HepG2 (cell line): ENCODE measurements at regions not wholly inside any gene's neighbourhood (a gene's known extent, or its start where the extent isn't known, plus 50 kb on each side); places are given as distances from the start of the nearest gene placed in this dataset.

Experiments used
- BCL6 ChIP-seq: IDR thresholded peaks from 2 replicates; pipeline ENCODE4 v1.6.1; 2016; ENCODE audit warnings: missing genetic modification reagents, missing compliant biosample characterization
- CREB1 ChIP-seq, 2 experiments: fragments of 450-650 bp in 1 of 2; IDR thresholded peaks; 2 replicates each; pipeline ENCODE4 v1.6.1; 2016 to 2017; ENCODE audit warnings: control low read depth in 1 of 2, mild to moderate bottlenecking in 1 of 2, missing compliant biosample characterization in 1 of 2, missing genetic modification characterization in 1 of 2
- FOXA1 ChIP-seq, 2 experiments: fragments of 450-650 bp in 1 of 2; sonication (generic) in 1 of 2; formaldehyde crosslinking in 1 of 2; IDR thresholded peaks; 2 replicates each; pipeline versions ENCODE4 v1.4.0 to v1.6.1; 2016 to 2020; ENCODE audit warnings: missing genetic modification reagents in 1 of 2
- GATAD2A ChIP-seq: IDR thresholded peaks from 2 replicates; pipeline ENCODE4 v1.6.1; 2016
- HDAC2 ChIP-seq: sonication (generic); formaldehyde crosslinking; IDR thresholded peaks from 2 replicates; pipeline ENCODE4 v1.4.0; 2020; ENCODE audit warnings: missing genetic modification reagents
- PAX8 ChIP-seq: sonication (generic); formaldehyde crosslinking; IDR thresholded peaks from 2 replicates; pipeline ENCODE4 v1.8.0; 2022; ENCODE audit warnings: mild to moderate bottlenecking, missing genetic modification reagents, borderline replicate concordance
- SMAD1 ChIP-seq: sonication (generic); formaldehyde crosslinking; IDR thresholded peaks from 2 replicates; pipeline ENCODE4 v1.4.0; 2020; ENCODE audit warnings: missing genetic modification reagents, low read depth, mild to moderate bottlenecking, borderline replicate concordance
- ZNF292 ChIP-seq: sonication (generic); formaldehyde crosslinking; IDR thresholded peaks from 2 replicates; pipeline ENCODE4 v1.8.1; 2022; ENCODE audit warnings: mild to moderate bottlenecking, low read depth, missing genetic modification reagents, borderline replicate concordance
- ZNF780A ChIP-seq: sonication (generic); formaldehyde crosslinking; IDR thresholded peaks from 2 replicates; pipeline ENCODE4 v1.8.0; 2022; ENCODE audit warnings: mild to moderate bottlenecking, missing genetic modification reagents, moderate library complexity
- ZNF792 ChIP-seq: IDR thresholded peaks from 2 replicates; pipeline ENCODE4 v1.6.1; 2016
- TF ChIP-seq, protein P1 (sequence below): sonication (generic); formaldehyde crosslinking; conservative IDR thresholded peaks from 2 replicates; pipeline ENCODE4 v1.4.0; 2020; ENCODE audit warnings: mild to moderate bottlenecking, missing genetic modification reagents, moderate library complexity
- TF ChIP-seq, protein P2 (sequence below): sonication (generic); formaldehyde crosslinking; IDR thresholded peaks from 2 replicates; pipeline ENCODE4 v1.8.1; 2023; ENCODE audit warnings: missing genetic modification reagents, inconsistent platforms, borderline replicate concordance
- TF ChIP-seq, protein P3 (sequence below): sonication (generic); formaldehyde crosslinking; IDR thresholded peaks from 2 replicates; pipeline ENCODE4 v1.4.0; 2020; ENCODE audit warnings: missing genetic modification reagents, borderline replicate concordance
- TF ChIP-seq, protein P4 (sequence below): sonication (generic); formaldehyde crosslinking; IDR thresholded peaks from 2 replicates; pipeline ENCODE4 v1.4.0; 2020; ENCODE audit warnings: mild to moderate bottlenecking, missing genetic modification reagents
- TF ChIP-seq, protein P5 (sequence below): sonication (generic); formaldehyde crosslinking; IDR thresholded peaks from 2 replicates; pipeline ENCODE4 v1.8.0; 2022; ENCODE audit warnings: mild to moderate bottlenecking, missing genetic modification reagents, borderline replicate concordance
- TF ChIP-seq, protein P6 (sequence below): sonication (generic); formaldehyde crosslinking; IDR thresholded peaks from 2 replicates; pipeline ENCODE4 v1.4.0; 2020; ENCODE audit warnings: missing genetic modification reagents

DNA sequence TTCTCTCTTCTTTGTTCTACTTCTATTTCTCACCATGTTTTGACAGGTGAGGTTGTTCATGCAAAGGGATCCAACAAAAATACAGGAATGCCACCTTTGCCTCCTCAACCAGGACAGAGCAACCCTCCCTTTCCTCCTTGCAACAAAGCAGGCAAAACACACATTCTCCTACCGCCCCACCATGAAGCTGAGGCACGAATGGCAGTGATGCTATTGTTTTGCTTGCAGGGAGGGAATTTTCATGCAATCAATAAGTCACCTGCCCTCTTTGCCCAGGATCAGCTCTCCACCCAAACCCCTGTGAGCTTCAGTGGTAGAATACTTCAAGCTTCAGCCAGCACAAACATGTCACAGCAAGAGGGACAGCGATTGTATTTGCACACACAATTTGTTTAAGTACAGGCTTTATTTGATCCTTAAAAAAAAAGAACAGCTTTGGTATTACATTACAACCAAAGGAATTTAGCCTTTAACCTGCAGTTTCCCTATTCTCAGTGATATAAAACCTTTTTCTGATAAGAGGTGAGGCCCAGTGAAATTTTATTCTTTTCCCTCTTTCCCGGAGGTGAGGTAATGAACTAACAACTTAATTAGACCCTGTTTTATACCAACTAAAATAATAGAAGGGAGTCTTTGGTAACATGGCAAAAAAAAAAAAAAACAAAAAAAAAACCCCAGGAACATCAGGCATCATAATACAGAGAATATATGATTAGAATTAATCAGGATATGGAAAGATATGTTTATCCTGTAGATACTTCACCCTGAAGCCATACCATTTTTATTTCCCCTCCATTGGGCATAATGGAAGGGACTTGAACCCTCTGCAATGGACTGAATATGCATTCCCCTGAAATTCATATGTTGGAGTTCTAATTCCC, 87.0 kb upstream of the EEA1 start (continued):
- TF ChIP-seq, protein P1, sequence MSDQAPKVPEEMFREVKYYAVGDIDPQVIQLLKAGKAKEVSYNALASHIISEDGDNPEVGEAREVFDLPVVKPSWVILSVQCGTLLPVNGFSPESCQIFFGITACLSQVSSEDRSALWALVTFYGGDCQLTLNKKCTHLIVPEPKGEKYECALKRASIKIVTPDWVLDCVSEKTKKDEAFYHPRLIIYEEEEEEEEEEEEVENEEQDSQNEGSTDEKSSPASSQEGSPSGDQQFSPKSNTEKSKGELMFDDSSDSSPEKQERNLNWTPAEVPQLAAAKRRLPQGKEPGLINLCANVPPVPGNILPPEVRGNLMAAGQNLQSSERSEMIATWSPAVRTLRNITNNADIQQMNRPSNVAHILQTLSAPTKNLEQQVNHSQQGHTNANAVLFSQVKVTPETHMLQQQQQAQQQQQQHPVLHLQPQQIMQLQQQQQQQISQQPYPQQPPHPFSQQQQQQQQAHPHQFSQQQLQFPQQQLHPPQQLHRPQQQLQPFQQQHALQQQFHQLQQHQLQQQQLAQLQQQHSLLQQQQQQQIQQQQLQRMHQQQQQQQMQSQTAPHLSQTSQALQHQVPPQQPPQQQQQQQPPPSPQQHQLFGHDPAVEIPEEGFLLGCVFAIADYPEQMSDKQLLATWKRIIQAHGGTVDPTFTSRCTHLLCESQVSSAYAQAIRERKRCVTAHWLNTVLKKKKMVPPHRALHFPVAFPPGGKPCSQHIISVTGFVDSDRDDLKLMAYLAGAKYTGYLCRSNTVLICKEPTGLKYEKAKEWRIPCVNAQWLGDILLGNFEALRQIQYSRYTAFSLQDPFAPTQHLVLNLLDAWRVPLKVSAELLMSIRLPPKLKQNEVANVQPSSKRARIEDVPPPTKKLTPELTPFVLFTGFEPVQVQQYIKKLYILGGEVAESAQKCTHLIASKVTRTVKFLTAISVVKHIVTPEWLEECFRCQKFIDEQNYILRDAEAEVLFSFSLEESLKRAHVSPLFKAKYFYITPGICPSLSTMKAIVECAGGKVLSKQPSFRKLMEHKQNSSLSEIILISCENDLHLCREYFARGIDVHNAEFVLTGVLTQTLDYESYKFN (CRISPR knock-in tag), result peak; percentile 87
- TF ChIP-seq, protein P2, sequence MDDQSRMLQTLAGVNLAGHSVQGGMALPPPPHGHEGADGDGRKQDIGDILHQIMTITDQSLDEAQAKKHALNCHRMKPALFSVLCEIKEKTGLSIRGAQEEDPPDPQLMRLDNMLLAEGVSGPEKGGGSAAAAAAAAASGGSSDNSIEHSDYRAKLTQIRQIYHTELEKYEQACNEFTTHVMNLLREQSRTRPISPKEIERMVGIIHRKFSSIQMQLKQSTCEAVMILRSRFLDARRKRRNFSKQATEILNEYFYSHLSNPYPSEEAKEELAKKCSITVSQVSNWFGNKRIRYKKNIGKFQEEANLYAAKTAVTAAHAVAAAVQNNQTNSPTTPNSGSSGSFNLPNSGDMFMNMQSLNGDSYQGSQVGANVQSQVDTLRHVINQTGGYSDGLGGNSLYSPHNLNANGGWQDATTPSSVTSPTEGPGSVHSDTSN, result no peak
- TF ChIP-seq, protein P3, sequence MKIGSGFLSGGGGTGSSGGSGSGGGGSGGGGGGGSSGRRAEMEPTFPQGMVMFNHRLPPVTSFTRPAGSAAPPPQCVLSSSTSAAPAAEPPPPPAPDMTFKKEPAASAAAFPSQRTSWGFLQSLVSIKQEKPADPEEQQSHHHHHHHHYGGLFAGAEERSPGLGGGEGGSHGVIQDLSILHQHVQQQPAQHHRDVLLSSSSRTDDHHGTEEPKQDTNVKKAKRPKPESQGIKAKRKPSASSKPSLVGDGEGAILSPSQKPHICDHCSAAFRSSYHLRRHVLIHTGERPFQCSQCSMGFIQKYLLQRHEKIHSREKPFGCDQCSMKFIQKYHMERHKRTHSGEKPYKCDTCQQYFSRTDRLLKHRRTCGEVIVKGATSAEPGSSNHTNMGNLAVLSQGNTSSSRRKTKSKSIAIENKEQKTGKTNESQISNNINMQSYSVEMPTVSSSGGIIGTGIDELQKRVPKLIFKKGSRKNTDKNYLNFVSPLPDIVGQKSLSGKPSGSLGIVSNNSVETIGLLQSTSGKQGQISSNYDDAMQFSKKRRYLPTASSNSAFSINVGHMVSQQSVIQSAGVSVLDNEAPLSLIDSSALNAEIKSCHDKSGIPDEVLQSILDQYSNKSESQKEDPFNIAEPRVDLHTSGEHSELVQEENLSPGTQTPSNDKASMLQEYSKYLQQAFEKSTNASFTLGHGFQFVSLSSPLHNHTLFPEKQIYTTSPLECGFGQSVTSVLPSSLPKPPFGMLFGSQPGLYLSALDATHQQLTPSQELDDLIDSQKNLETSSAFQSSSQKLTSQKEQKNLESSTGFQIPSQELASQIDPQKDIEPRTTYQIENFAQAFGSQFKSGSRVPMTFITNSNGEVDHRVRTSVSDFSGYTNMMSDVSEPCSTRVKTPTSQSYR (CRISPR knock-in tag), result peak; percentile 5; the same call in 1 of the 2 replicates
- TF ChIP-seq, protein P4, sequence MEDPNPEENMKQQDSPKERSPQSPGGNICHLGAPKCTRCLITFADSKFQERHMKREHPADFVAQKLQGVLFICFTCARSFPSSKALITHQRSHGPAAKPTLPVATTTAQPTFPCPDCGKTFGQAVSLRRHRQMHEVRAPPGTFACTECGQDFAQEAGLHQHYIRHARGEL (CRISPR knock-in tag), result no peak
- peak; percentile 89 for TF ChIP-seq GATAD2A
- no peak for TF ChIP-seq FOXA1 (IDR thresholded peaks at IDR 0.05)
- peak; percentile 52; the same call in 1 of the 2 replicates for TF ChIP-seq FOXA1 (CRISPR knock-in tag; IDR thresholded peaks at IDR 0.05)
- peak; percentile 92; the same call in 1 of the 2 replicates for TF ChIP-seq ZNF292 (CRISPR knock-in tag)
- TF ChIP-seq ZNF780A (CRISPR knock-in tag), result no peak
- peak; percentile 89 for TF ChIP-seq HDAC2 (CRISPR knock-in tag)
- TF ChIP-seq, protein P5, sequence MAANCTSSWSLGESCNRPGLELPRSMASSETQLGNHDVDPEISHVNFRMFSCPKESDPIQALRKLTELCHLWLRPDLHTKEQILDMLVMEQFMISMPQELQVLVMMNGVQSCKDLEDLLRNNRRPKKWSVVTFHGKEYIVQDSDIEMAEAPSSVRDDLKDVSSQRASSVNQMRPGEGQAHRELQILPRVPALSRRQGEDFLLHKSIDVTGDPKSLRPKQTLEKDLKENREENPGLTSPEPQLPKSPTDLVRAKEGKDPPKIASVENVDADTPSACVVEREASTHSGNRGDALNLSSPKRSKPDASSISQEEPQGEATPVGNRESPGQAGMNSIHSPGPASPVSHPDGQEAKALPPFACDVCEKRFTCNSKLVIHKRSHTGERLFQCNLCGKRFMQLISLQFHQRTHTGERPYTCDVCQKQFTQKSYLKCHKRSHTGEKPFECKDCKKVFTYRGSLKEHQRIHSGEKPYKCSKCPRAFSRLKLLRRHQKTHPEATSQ (CRISPR knock-in tag), result 0 out of 2 replicates have a peak, but pooled peaks have one; percentile 65
- TF ChIP-seq ZNF792 (CRISPR knock-in tag), result peak; percentile 79; the same call in 1 of the 2 replicates
- TF ChIP-seq SMAD1 (CRISPR knock-in tag), result no peak
- peak; percentile 69 for TF ChIP-seq BCL6 (CRISPR knock-in tag)
- TF ChIP-seq, protein P6, sequence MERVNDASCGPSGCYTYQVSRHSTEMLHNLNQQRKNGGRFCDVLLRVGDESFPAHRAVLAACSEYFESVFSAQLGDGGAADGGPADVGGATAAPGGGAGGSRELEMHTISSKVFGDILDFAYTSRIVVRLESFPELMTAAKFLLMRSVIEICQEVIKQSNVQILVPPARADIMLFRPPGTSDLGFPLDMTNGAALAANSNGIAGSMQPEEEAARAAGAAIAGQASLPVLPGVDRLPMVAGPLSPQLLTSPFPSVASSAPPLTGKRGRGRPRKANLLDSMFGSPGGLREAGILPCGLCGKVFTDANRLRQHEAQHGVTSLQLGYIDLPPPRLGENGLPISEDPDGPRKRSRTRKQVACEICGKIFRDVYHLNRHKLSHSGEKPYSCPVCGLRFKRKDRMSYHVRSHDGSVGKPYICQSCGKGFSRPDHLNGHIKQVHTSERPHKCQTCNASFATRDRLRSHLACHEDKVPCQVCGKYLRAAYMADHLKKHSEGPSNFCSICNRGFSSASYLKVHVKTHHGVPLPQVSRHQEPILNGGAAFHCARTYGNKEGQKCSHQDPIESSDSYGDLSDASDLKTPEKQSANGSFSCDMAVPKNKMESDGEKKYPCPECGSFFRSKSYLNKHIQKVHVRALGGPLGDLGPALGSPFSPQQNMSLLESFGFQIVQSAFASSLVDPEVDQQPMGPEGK (CRISPR knock-in tag), result peak; percentile 74
- 0 out of 2 replicates have a peak, but pooled peaks have one; percentile 26 for TF ChIP-seq PAX8 (CRISPR knock-in tag)
- no peak for TF ChIP-seq CREB1 (IDR thresholded peaks at IDR 0.05)
- TF ChIP-seq CREB1 (CRISPR knock-in tag; IDR thresholded peaks at IDR 0.05), result peak; percentile 61
